Smooth muscle cell (in vitro differentiated cells): ENCODE measurements at regions not wholly inside any gene's neighbourhood (a gene's known extent, or its start where the extent isn't known, plus 50 kb on each side); places are given as distances from the start of the nearest gene placed in this dataset.
A peak's percentile ranks its signal among the peaks of the same experiment; 100 is the strongest.

Experiments used
- DNase-seq: peaks from one replicate; lab custom pipeline; 2025; ENCODE audit not compliant: unreplicated experiment; lab: John Stamatoyannopoulos, UW
- H2AFZ ChIP-seq: fragments of 200-600 bp; sonication (generic); 2 replicates; pipeline ENCODE4 v1.6.0; 2016; ENCODE audit warnings: antibody characterized with exemption, low read depth, mild to moderate bottlenecking
- H3F3A ChIP-seq: fragments of 200-600 bp; sonication (generic); 2 replicates; pipeline ENCODE4 v1.6.0; 2017; ENCODE audit warnings: antibody characterized with exemption, low read depth
- H3K27ac ChIP-seq: fragments of 200-600 bp; sonication (generic); 2 replicates; pipeline ENCODE4 v1.5.1; 2016; ENCODE audit warnings: low read depth, mild to moderate bottlenecking
- H3K27me3 ChIP-seq: fragments of 200-600 bp; sonication (generic); 2 replicates; pipeline ENCODE4 v1.6.1; 2016; ENCODE audit warnings: low read depth, mild to moderate bottlenecking
- H3K36me3 ChIP-seq: fragments of 200-600 bp; sonication (generic); 2 replicates; pipeline ENCODE4 v1.5.1; 2016; ENCODE audit warnings: low read depth
- H3K4me1 ChIP-seq: fragments of 200-600 bp; sonication (generic); 2 replicates; pipeline ENCODE4 v1.5.1; 2016; ENCODE audit warnings: low read depth
- H3K4me2 ChIP-seq: fragments of 200-600 bp; sonication (generic); 2 replicates; pipeline ENCODE4 v1.6.0; 2016; ENCODE audit warnings: mild to moderate bottlenecking
- H3K4me3 ChIP-seq: fragments of 200-600 bp; sonication (generic); 2 replicates; pipeline ENCODE4 v1.5.1; 2016; ENCODE audit warnings: mild to moderate bottlenecking
- H3K79me2 ChIP-seq: fragments of 200-600 bp; sonication (generic); 2 replicates; pipeline ENCODE4 v1.6.0; 2016; ENCODE audit warnings: low read depth, mild to moderate bottlenecking
- H3K9ac ChIP-seq: fragments of 200-600 bp; sonication (generic); 2 replicates; pipeline ENCODE4 v1.6.0; 2016; ENCODE audit warnings: low read depth
- H3K9me3 ChIP-seq: fragments of 200-600 bp; sonication (generic); replicated peaks from 2 replicates; pipeline ENCODE4 v1.5.1; 2016; ENCODE audit warnings: low read depth
- H4K20me1 ChIP-seq: fragments of 200-600 bp; sonication (generic); 2 replicates; pipeline ENCODE4 v1.6.0; 2016; ENCODE audit warnings: low read depth
- WGBS: methylation state at CpG from one replicate; pipeline ENCODE4 v1.1.7; 2016; ENCODE audit warnings: low lambda C conversion rate; 5-methylcytosine and 5-hydroxymethylcytosine counted together
- TF ChIP-seq, protein P1 (sequence below): fragments of 200-600 bp; sonication (generic); IDR thresholded peaks from 2 replicates; pipeline ENCODE4 v1.5.1; 2017; ENCODE audit warnings: borderline replicate concordance, mild to moderate bottlenecking, antibody characterized with exemption; ENCODE audit not compliant: insufficient read depth, poor library complexity, severe bottlenecking

- Histone ChIP-seq H3K27ac (no peak overlapping the region), H3K36me3 (no peaks in the 10 kb centered on the region)
Measured at GRCh38 chr12:38541849-38542248, 225.3 kb downstream of the ALG10B start.

GRCh38 chr12:38543151-38543550 is 226.6 kb downstream of the ALG10B start:
- TF ChIP-seq, protein P1, sequence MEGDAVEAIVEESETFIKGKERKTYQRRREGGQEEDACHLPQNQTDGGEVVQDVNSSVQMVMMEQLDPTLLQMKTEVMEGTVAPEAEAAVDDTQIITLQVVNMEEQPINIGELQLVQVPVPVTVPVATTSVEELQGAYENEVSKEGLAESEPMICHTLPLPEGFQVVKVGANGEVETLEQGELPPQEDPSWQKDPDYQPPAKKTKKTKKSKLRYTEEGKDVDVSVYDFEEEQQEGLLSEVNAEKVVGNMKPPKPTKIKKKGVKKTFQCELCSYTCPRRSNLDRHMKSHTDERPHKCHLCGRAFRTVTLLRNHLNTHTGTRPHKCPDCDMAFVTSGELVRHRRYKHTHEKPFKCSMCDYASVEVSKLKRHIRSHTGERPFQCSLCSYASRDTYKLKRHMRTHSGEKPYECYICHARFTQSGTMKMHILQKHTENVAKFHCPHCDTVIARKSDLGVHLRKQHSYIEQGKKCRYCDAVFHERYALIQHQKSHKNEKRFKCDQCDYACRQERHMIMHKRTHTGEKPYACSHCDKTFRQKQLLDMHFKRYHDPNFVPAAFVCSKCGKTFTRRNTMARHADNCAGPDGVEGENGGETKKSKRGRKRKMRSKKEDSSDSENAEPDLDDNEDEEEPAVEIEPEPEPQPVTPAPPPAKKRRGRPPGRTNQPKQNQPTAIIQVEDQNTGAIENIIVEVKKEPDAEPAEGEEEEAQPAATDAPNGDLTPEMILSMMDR: no peak
- H3K9me3 ChIP-seq: no peaks in the 10 kb centered on the region
- no peaks in the 10 kb centered on the region for H3K79me2 ChIP-seq
- H3K27ac ChIP-seq: no peak overlapping the region
- no peak for DNase-seq
- H3K4me2 ChIP-seq: no peak overlapping the region
- H3K27me3 ChIP-seq: no peaks in the 10 kb centered on the region
- peaks cover 10% of the 10 kb centered on the region for H3K4me1 ChIP-seq
- H3F3A ChIP-seq: no peaks in the 10 kb centered on the region
- H3K36me3 ChIP-seq: no peaks in the 10 kb centered on the region
- H2AFZ ChIP-seq: no peak overlapping the region
- H4K20me1 ChIP-seq: no peaks in the 10 kb centered on the region
- no peak overlapping the region for H3K4me3 ChIP-seq
- 58% methylated on average over 1 of the region's 1 CpG for WGBS
- no peak overlapping the region for H3K9ac ChIP-seq

More at GRCh38 chr12:38541849-38542248, 225.3 kb downstream of the ALG10B start:
- Histone ChIP-seq H3K4me2 (no peak overlapping the region), H3K4me1 (peaks cover 10% of the 10 kb centered on the region), H3K9ac (no peak overlapping the region), H2AFZ (no peak overlapping the region), H3K27me3 (no peaks in the 10 kb centered on the region), H3K79me2 (no peaks in the 10 kb centered on the region), H3K9me3 (no peaks in the 10 kb centered on the region), H4K20me1 (no peaks in the 10 kb centered on the region), H3K4me3 (no peak overlapping the region), H3F3A (no peaks in the 10 kb centered on the region)
- DNase-seq: no peak
- TF ChIP-seq, protein P1: no peak

GRCh38 chr12:38544330-38545066 is 227.9 kb downstream of the ALG10B start:
- no peak for DNase-seq
- Histone ChIP-seq H3K79me2 (no peaks in the 10 kb centered on the region), H3K9ac (no peak overlapping the region), H3F3A (no peaks in the 10 kb centered on the region), H3K9me3 (no peaks in the 10 kb centered on the region), H3K36me3 (no peaks in the 10 kb centered on the region), H3K27ac (no peak overlapping the region), H3K4me1 (peaks cover 10% of the 10 kb centered on the region), H2AFZ (peak overlapping the region; percentile 8), H4K20me1 (no peaks in the 10 kb centered on the region), H3K27me3 (no peaks in the 10 kb centered on the region), H3K4me3 (no peak overlapping the region), H3K4me2 (no peak overlapping the region)
- TF ChIP-seq, protein P1: no peak
- 53% methylated on average over 5 of the region's 5 CpGs for WGBS

DNA sequence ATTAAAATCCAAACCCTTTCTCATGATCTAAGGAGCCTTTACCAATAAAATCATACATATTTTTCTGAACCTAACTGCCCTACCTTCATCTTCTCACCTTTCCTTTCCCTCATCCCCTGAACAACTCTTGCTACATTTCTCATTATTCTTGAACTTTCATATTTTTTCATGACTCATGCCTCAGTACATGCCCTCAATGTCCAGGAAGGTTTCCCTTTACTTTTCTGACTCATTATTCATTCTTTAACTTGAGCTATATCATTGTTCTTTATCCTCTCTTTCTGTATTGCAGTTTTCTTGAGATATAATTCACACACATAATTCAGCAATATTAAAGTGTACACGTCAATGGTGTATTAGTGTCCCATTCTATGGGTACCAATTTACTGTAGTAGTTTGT is 231.0 kb downstream of the ALG10B start:
- Histone ChIP-seq H3K36me3 (no peaks in the 10 kb centered on the region), H3K27me3 (no peaks in the 10 kb centered on the region), H3K27ac (no peak overlapping the region), H3K4me2 (no peak overlapping the region), H3K79me2 (no peaks in the 10 kb centered on the region), H4K20me1 (no peaks in the 10 kb centered on the region), H3K9ac (no peak overlapping the region), H3K4me3 (no peak overlapping the region), H3K4me1 (peaks cover 10% of the 10 kb centered on the region), H3F3A (no peaks in the 10 kb centered on the region), H3K9me3 (no peaks in the 10 kb centered on the region), H2AFZ (no peak overlapping the region)
- TF ChIP-seq, protein P1: no peak
- WGBS: 92% methylated on average over 1 of the region's 1 CpG
- no peak for DNase-seq
